ENCODE measurements at regions not wholly inside any gene's neighbourhood (a gene's known extent, or its start where the extent isn't known, plus 50 kb on each side); places are given as distances from the start of the nearest gene placed in this dataset.

GRCh38 chr10:10796061-10796773 lies 221.5 kb upstream of the CELF2 start:
- no peak for FAIRE-seq

GRCh38 chr10:10796774-10797415 lies 220.8 kb upstream of the CELF2 start:
- FAIRE-seq: no peak

GRCh38 chr10:10797513-10797912 lies 220.2 kb upstream of the CELF2 start:
- FAIRE-seq: no peak

GRCh38 chr10:10798102-10798863 lies 219.4 kb upstream of the CELF2 start:
- FAIRE-seq: no peak

- no peak for FAIRE-seq
Measured at GRCh38 chr10:10798864-10799192, 218.8 kb upstream of the CELF2 start.

- FAIRE-seq: no peak
Measured at GRCh38 chr10:10800961-10801360, 216.7 kb upstream of the CELF2 start.

GRCh38 chr10:10803278-10803677 lies 214.4 kb upstream of the CELF2 start:
- no peak for FAIRE-seq

- FAIRE-seq: no peak
Measured at GRCh38 chr10:10804061-10804460, 213.6 kb upstream of the CELF2 start.

GRCh38 chr10:10804998-10805740 lies 212.5 kb upstream of the CELF2 start:
- no peak for FAIRE-seq

- FAIRE-seq: no peak
Measured at GRCh38 chr10:10807106-10807505, 210.6 kb upstream of the CELF2 start.

- no peak for FAIRE-seq
Measured at GRCh38 chr10:10811562-10811961, 206.1 kb upstream of the CELF2 start.

- FAIRE-seq: no peak
Measured at GRCh38 chr10:10813656-10814055, 204.0 kb upstream of the CELF2 start.

GRCh38 chr10:10814069-10814468 lies 203.6 kb upstream of the CELF2 start:
- no peak for FAIRE-seq

GRCh38 chr10:10816447-10816846 lies 201.2 kb upstream of the CELF2 start:
- no peak for FAIRE-seq

GRCh38 chr10:10817609-10818008 lies 200.1 kb upstream of the CELF2 start:
- no peak for FAIRE-seq

GRCh38 chr10:10818082-10818481 lies 199.6 kb upstream of the CELF2 start:
- no peak for FAIRE-seq

- no peak for FAIRE-seq
Measured at GRCh38 chr10:10819206-10819856, 198.3 kb upstream of the CELF2 start.

- FAIRE-seq: no peak
Measured at GRCh38 chr10:10821926-10822325, 195.7 kb upstream of the CELF2 start.

- no peak for FAIRE-seq
Measured at GRCh38 chr10:10824591-10825148, 193.0 kb upstream of the CELF2 start.

- no peak for FAIRE-seq
Measured at GRCh38 chr10:10826125-10826524, 191.5 kb upstream of the CELF2 start.

GRCh38 chr10:10828623-10829022 lies 189.0 kb upstream of the CELF2 start:
- no peak for FAIRE-seq

- FAIRE-seq: no peak
Measured at GRCh38 chr10:10829576-10829975, 188.1 kb upstream of the CELF2 start.
